ENCODE measurements at regions not wholly inside any gene's neighbourhood (a gene's known extent, or its start where the extent isn't known, plus 50 kb on each side); places are given as distances from the start of the nearest gene placed in this dataset.

DNA sequence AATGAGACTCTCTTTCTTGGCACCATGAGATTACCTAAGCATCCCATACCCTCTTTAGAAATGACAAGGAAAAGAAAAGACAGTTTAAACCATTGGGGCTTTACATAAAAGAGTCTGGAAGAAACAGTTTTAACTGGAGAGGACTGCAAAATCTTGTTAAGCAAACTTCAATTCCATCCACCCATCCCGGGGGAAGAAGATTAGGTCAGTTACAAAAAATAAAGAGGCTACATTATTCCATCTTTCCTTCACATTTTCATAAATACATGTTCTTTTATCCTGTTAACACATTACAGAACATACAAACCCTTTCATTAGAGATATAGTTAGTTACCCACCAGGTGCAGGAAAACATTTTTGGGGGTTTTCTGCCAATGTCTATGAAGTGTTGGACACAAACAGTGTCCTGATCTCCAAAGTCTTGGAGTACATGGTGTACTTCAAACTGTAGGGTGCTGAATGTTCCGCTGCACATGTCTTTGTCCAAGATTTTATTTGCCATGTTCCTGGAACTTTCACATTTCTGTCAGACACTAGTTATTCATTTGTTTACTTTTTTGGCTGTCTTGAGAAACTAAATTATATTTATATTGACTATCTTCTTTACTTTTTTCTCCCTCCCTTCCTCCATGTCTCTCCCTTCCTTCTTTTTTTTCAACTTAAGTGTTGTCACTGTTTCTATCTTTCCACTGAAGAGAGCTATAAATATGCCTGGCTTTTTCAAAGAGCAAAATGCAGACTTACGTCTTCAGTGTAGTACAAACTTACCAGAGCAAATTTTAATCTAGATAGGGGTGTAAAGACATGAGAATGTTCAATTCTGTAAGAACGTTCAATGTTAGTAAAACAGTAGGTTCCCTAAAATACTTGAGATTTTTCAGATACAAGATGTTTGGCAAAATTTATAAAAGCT, 410.9 kb upstream of the PRR16 start:
- H2BK20ac ChIP-seq (ENCODE audit: low read depth, low read length) = no peak overlapping the region
- H3K4me2 ChIP-seq (ENCODE audit: low read depth, low read length) = no peak overlapping the region
- ChIA-PET CTCF (no interaction called here), POLR2A (ENCODE audit: unreplicated experiment) (no interaction called here)
- no peak overlapping the region for H3K56ac ChIP-seq (ENCODE audit: extremely low read depth, insufficient read depth, low read length)
- no peak overlapping the region for H4K8ac ChIP-seq (ENCODE audit: low read depth in 2 of 2, low read length in 2 of 2)
- no peak for TF ChIP-seq MAZ (IDR thresholded peaks at IDR 0.05; ENCODE audit: borderline replicate concordance, low read depth, low read length)
- no peak for TF ChIP-seq SMC3 (IDR thresholded peaks at IDR 0.05; ENCODE audit: low read depth, low read length)
- TF ChIP-seq, protein P1, sequence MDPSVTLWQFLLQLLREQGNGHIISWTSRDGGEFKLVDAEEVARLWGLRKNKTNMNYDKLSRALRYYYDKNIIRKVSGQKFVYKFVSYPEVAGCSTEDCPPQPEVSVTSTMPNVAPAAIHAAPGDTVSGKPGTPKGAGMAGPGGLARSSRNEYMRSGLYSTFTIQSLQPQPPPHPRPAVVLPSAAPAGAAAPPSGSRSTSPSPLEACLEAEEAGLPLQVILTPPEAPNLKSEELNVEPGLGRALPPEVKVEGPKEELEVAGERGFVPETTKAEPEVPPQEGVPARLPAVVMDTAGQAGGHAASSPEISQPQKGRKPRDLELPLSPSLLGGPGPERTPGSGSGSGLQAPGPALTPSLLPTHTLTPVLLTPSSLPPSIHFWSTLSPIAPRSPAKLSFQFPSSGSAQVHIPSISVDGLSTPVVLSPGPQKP (IDR thresholded peaks at IDR 0.05; ENCODE audit: borderline replicate concordance, low read depth, low read length) = no peak
- TF ChIP-seq, protein P2, sequence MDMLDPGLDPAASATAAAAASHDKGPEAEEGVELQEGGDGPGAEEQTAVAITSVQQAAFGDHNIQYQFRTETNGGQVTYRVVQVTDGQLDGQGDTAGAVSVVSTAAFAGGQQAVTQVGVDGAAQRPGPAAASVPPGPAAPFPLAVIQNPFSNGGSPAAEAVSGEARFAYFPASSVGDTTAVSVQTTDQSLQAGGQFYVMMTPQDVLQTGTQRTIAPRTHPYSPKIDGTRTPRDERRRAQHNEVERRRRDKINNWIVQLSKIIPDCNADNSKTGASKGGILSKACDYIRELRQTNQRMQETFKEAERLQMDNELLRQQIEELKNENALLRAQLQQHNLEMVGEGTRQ (IDR thresholded peaks at IDR 0.05; ENCODE audit: low read depth, low read length) = no peak
- no peak for TF ChIP-seq CEBPB (IDR thresholded peaks at IDR 0.05; ENCODE audit: low read depth, low read length)
- TF ChIP-seq, protein P3, sequence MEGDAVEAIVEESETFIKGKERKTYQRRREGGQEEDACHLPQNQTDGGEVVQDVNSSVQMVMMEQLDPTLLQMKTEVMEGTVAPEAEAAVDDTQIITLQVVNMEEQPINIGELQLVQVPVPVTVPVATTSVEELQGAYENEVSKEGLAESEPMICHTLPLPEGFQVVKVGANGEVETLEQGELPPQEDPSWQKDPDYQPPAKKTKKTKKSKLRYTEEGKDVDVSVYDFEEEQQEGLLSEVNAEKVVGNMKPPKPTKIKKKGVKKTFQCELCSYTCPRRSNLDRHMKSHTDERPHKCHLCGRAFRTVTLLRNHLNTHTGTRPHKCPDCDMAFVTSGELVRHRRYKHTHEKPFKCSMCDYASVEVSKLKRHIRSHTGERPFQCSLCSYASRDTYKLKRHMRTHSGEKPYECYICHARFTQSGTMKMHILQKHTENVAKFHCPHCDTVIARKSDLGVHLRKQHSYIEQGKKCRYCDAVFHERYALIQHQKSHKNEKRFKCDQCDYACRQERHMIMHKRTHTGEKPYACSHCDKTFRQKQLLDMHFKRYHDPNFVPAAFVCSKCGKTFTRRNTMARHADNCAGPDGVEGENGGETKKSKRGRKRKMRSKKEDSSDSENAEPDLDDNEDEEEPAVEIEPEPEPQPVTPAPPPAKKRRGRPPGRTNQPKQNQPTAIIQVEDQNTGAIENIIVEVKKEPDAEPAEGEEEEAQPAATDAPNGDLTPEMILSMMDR (conservative IDR thresholded peaks at IDR 0.05; ENCODE audit: low read depth, low read length) = no peak
- TF ChIP-seq RAD21 (IDR thresholded peaks at IDR 0.05; ENCODE audit: low read length) = no peak
- no peak for TF ChIP-seq NFE2L2 (IDR thresholded peaks at IDR 0.05; ENCODE audit: low read depth, low read length)
- no peak for TF ChIP-seq MAFK (IDR thresholded peaks at IDR 0.05; ENCODE audit: low read depth, low read length)
- TF ChIP-seq CHD1 (IDR thresholded peaks at IDR 0.05; ENCODE audit: low read depth, low read length) = no peak
- TF ChIP-seq BHLHE40 (IDR thresholded peaks at IDR 0.05; ENCODE audit: low read depth, low read length) = no peak
- TF ChIP-seq MXI1 (IDR thresholded peaks at IDR 0.05; ENCODE audit: borderline replicate concordance, low read depth, low read length) = no peak
- no peak for TF ChIP-seq POLR2A (IDR thresholded peaks at IDR 0.05; ENCODE audit: low read depth, low read length)
- TF ChIP-seq RCOR1 (IDR thresholded peaks at IDR 0.05; ENCODE audit: insufficient replicate concordance, low read length) = no peak
- TF ChIP-seq RFX5 (IDR thresholded peaks at IDR 0.05; ENCODE audit: low read depth, low read length) = no peak
- H4K91ac ChIP-seq (ENCODE audit: insufficient read depth, low read depth, low read length) = no peak overlapping the region
- no peak overlapping the region for H4K5ac ChIP-seq (ENCODE audit: low read depth, low read length)
- H3K9me3 ChIP-seq (ENCODE audit: control insufficient read depth, insufficient read depth, low read length) = no peaks in the 10 kb centered on the region
- no peak overlapping the region for H2AFZ ChIP-seq (replicated peaks; ENCODE audit: low read length, poor library complexity)
- H3K27me3 ChIP-seq (ENCODE audit: control insufficient read depth, insufficient read depth, low read length) = no peaks in the 10 kb centered on the region
- BruUV-seq (replicated peaks) = no TSS peak
- H3K14ac ChIP-seq (replicated peaks; ENCODE audit: low read depth, low read length) = no peak overlapping the region
- H2AK9ac ChIP-seq (replicated peaks; ENCODE audit: low read depth, low read length, poor library complexity) = no peak overlapping the region
- DNase-seq (no peak), ATAC-seq (ENCODE audit: low read depth) (no peak)
- no peak overlapping the region for H2BK15ac ChIP-seq (ENCODE audit: low read depth, low read length)
- H4K20me1 ChIP-seq (ENCODE audit: insufficient read depth, low read length) = no peaks in the 10 kb centered on the region
- H3K18ac ChIP-seq (ENCODE audit: low read depth, low read length) = no peak overlapping the region
- no peak overlapping the region for H2BK5ac ChIP-seq (ENCODE audit: low read depth, low read length, poor library complexity, severe bottlenecking)
- H3K27ac ChIP-seq (ENCODE audit: insufficient read depth, low read length) = no peak overlapping the region
- H2AK5ac ChIP-seq (ENCODE audit: low read depth, low read length) = no peak overlapping the region
- no peak overlapping the region for H3K4ac ChIP-seq (ENCODE audit: low read depth, low read length)
- no peaks in the 10 kb centered on the region for H3K9me1 ChIP-seq (ENCODE audit: insufficient read depth, low read length)
- no peak overlapping the region for H3K23ac ChIP-seq (ENCODE audit: low read depth, low read length)
- dilution Hi-C loops (cut with HindIII; ENCODE audit: low sequenced_read_pairs, unreplicated experiment) (no loop called here), in situ Hi-C loops (cut with MboI; ENCODE audit: low sequenced_read_pairs) (no loop called here), intact Hi-C loops (cut with micrococcal nuclease) (loop anchor here (1.0 to 10.0 kb wide), 2 partner anchors 405 to 472 kb away; no protein-coding TSS in a partner anchor)
- WGBS, 2 experiments (ENCODE audit: extremely low coverage in 2 of 2, insufficient read length in 1 of 2) = no CpG with 5 or more reads among the region's 4 CpGs
- H3K4me1 ChIP-seq (ENCODE audit: control insufficient read depth, insufficient read depth, low read length) = no peaks in the 10 kb centered on the region
- no peak overlapping the region for H2BK120ac ChIP-seq (ENCODE audit: low read depth, low read length)
- H3K4me3 ChIP-seq (ENCODE audit: insufficient read depth, low read depth, low read length) = no peak overlapping the region
- H3K9ac ChIP-seq (ENCODE audit: low read depth, low read length) = no peak overlapping the region
- H3K36me3 ChIP-seq (ENCODE audit: control insufficient read depth, insufficient read depth, low read length) = no peaks in the 10 kb centered on the region
- H3K79me1 ChIP-seq (ENCODE audit: low read depth in 1 of 2, low read length in 2 of 2) = no peaks in the 10 kb centered on the region
